ENCODE measurements at regions not wholly inside any gene's neighbourhood (a gene's known extent, or its start where the extent isn't known, plus 50 kb on each side); places are given as distances from the start of the nearest gene placed in this dataset.

DNA sequence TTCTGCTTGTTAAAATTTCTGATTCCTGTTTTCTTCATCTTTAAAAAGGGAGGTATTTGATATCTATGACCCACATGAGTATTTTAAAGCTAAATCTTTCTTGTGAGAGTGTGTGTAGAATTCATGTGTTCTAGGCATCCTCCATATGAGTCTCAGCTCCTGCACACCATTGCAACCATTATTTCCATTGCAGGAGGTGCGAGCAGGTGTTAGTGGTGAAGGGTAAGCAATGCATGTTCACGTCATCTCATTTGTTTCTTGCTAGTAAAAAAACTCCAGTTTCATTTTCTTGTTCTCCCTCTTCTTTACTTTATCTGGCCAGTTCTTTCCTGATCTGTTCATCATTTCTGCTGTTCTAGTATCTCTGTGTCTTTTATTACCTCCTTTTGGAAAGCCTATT is 100.5 kb downstream of the ADRA2A start:
- no peaks in the 10 kb centered on the region; the same call in 2 of the 3 replicates for H3K9me3 Mint-ChIP-seq
- Histone ChIP-seq H2AFZ (no peak overlapping the region), H3K27me3 (ENCODE audit: insufficient read depth) (no peaks in the 10 kb centered on the region), H3K4me2 (no peak overlapping the region), H3K4me1 (ENCODE audit: insufficient read depth) (no peaks in the 10 kb centered on the region), H3K4me3 (no peak overlapping the region), H3F3A (replicated peaks; ENCODE audit: low read depth) (no peaks in the 10 kb centered on the region), H3K36me3 (ENCODE audit: insufficient read depth) (no peaks in the 10 kb centered on the region), H3K79me2 (replicated peaks; ENCODE audit: insufficient read depth) (no peaks in the 10 kb centered on the region), H3K9me2 (ENCODE audit: insufficient read depth) (peaks cover 12% of the 10 kb centered on the region; the same call in 1 of the 2 replicates), H4K20me1 (replicated peaks; ENCODE audit: insufficient read depth) (no peaks in the 10 kb centered on the region), H3K27ac (ENCODE audit: low read depth) (no peak overlapping the region)
- no peaks in the 10 kb centered on the region for H3K27me3 Mint-ChIP-seq (ENCODE audit: insufficient read depth, low read depth, poor library complexity)
- H3K4me1 Mint-ChIP-seq = no peaks in the 10 kb centered on the region
- H3K4me3 Mint-ChIP-seq = no peak overlapping the region
- ATAC-seq (no peak), DNase-seq (ENCODE audit: low spot score) (no peak)
- no peak overlapping the region for H3K27ac Mint-ChIP-seq
- no peak for TF ChIP-seq CREB1 (CRISPR knock-in tag; IDR thresholded peaks at IDR 0.05; ENCODE audit: low read depth)
- TF ChIP-seq, protein P1, sequence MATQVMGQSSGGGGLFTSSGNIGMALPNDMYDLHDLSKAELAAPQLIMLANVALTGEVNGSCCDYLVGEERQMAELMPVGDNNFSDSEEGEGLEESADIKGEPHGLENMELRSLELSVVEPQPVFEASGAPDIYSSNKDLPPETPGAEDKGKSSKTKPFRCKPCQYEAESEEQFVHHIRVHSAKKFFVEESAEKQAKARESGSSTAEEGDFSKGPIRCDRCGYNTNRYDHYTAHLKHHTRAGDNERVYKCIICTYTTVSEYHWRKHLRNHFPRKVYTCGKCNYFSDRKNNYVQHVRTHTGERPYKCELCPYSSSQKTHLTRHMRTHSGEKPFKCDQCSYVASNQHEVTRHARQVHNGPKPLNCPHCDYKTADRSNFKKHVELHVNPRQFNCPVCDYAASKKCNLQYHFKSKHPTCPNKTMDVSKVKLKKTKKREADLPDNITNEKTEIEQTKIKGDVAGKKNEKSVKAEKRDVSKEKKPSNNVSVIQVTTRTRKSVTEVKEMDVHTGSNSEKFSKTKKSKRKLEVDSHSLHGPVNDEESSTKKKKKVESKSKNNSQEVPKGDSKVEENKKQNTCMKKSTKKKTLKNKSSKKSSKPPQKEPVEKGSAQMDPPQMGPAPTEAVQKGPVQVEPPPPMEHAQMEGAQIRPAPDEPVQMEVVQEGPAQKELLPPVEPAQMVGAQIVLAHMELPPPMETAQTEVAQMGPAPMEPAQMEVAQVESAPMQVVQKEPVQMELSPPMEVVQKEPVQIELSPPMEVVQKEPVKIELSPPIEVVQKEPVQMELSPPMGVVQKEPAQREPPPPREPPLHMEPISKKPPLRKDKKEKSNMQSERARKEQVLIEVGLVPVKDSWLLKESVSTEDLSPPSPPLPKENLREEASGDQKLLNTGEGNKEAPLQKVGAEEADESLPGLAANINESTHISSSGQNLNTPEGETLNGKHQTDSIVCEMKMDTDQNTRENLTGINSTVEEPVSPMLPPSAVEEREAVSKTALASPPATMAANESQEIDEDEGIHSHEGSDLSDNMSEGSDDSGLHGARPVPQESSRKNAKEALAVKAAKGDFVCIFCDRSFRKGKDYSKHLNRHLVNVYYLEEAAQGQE (IDR thresholded peaks at IDR 0.05; ENCODE audit: unreplicated experiment) = no peak
- no peak for TF ChIP-seq NANOG (IDR thresholded peaks at IDR 0.05; ENCODE audit: borderline replicate concordance)
- no peak for TF ChIP-seq ZNF331 (CRISPR knock-in tag; IDR thresholded peaks at IDR 0.05; ENCODE audit: low read depth)
- no peak for TF ChIP-seq STAT1 (IDR thresholded peaks at IDR 0.05; ENCODE audit: unreplicated experiment)
- TF ChIP-seq, protein P2, sequence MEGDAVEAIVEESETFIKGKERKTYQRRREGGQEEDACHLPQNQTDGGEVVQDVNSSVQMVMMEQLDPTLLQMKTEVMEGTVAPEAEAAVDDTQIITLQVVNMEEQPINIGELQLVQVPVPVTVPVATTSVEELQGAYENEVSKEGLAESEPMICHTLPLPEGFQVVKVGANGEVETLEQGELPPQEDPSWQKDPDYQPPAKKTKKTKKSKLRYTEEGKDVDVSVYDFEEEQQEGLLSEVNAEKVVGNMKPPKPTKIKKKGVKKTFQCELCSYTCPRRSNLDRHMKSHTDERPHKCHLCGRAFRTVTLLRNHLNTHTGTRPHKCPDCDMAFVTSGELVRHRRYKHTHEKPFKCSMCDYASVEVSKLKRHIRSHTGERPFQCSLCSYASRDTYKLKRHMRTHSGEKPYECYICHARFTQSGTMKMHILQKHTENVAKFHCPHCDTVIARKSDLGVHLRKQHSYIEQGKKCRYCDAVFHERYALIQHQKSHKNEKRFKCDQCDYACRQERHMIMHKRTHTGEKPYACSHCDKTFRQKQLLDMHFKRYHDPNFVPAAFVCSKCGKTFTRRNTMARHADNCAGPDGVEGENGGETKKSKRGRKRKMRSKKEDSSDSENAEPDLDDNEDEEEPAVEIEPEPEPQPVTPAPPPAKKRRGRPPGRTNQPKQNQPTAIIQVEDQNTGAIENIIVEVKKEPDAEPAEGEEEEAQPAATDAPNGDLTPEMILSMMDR (conservative IDR thresholded peaks at IDR 0.05; ENCODE audit: low read depth in 2 of 2) = no peak
- H3K36me3 Mint-ChIP-seq (ENCODE audit: low read depth) = no peaks in the 10 kb centered on the region

DNA sequence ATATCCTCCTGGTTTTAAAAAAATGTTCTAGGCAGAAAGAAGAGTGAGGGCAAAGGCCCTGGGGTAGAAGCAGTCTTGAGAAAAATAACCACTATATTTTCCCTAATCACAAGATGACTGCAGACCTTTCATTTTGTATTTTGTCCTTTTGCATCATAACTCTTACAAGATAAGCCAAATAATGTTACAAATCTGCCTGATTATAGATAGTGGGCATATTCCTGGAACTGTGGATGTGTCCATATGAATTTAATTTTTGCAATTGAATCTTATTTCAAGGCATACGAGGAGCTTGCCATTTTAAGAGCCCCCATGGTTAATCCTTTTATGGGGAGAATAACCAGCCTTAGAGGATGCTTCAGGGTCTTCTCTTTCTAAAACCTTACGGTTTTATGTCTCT is 102.7 kb downstream of the ADRA2A start:
- DNase-seq (ENCODE audit: low spot score) (no peak), ATAC-seq (no peak)
- no peak overlapping the region for H3K4me3 ChIP-seq
- no peak overlapping the region for H3K27ac ChIP-seq (ENCODE audit: low read depth)
- H3K79me2 ChIP-seq (replicated peaks; ENCODE audit: insufficient read depth) = no peaks in the 10 kb centered on the region
- no peak overlapping the region for H2AFZ ChIP-seq
- H3K4me3 Mint-ChIP-seq = no peak overlapping the region
- no peak overlapping the region for H3K27ac Mint-ChIP-seq
- H3K27me3 ChIP-seq (ENCODE audit: insufficient read depth) = no peaks in the 10 kb centered on the region
- no peak overlapping the region for H3K4me2 ChIP-seq
- H3F3A ChIP-seq (replicated peaks; ENCODE audit: low read depth) = no peaks in the 10 kb centered on the region
- no peaks in the 10 kb centered on the region for H3K36me3 ChIP-seq (ENCODE audit: insufficient read depth)
- no peaks in the 10 kb centered on the region for H3K4me1 Mint-ChIP-seq
- H3K9me3 Mint-ChIP-seq = peaks cover 5% of the 10 kb centered on the region; the same call in 1 of the 3 replicates
- no peaks in the 10 kb centered on the region for H3K4me1 ChIP-seq (ENCODE audit: insufficient read depth)
- no peaks in the 10 kb centered on the region for H3K27me3 Mint-ChIP-seq (ENCODE audit: insufficient read depth, low read depth, poor library complexity)
- no peaks in the 10 kb centered on the region for H4K20me1 ChIP-seq (replicated peaks; ENCODE audit: insufficient read depth)
- no peaks in the 10 kb centered on the region for H3K36me3 Mint-ChIP-seq (ENCODE audit: low read depth)
- H3K9me2 ChIP-seq (ENCODE audit: insufficient read depth) = peaks cover 12% of the 10 kb centered on the region; the same call in 1 of the 2 replicates
- TF ChIP-seq, protein P2 (conservative IDR thresholded peaks at IDR 0.05; ENCODE audit: low read depth in 2 of 2) = no peak
- TF ChIP-seq, protein P3, sequence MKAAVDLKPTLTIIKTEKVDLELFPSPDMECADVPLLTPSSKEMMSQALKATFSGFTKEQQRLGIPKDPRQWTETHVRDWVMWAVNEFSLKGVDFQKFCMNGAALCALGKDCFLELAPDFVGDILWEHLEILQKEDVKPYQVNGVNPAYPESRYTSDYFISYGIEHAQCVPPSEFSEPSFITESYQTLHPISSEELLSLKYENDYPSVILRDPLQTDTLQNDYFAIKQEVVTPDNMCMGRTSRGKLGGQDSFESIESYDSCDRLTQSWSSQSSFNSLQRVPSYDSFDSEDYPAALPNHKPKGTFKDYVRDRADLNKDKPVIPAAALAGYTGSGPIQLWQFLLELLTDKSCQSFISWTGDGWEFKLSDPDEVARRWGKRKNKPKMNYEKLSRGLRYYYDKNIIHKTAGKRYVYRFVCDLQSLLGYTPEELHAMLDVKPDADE (IDR thresholded peaks at IDR 0.05) = no peak
- TF ChIP-seq ZNF331 (CRISPR knock-in tag; IDR thresholded peaks at IDR 0.05; ENCODE audit: low read depth) (no peak), JUNB (IDR thresholded peaks at IDR 0.05; ENCODE audit: unreplicated experiment) (no peak), STAT1 (IDR thresholded peaks at IDR 0.05; ENCODE audit: unreplicated experiment) (no peak), EZH2 (IDR thresholded peaks at IDR 0.05; ENCODE audit: low read depth, unreplicated experiment) (no peak), CREB1 (CRISPR knock-in tag; IDR thresholded peaks at IDR 0.05; ENCODE audit: low read depth) (no peak), NANOG (IDR thresholded peaks at IDR 0.05; ENCODE audit: borderline replicate concordance) (no peak), POLR2AphosphoS5 (IDR thresholded peaks at IDR 0.05; ENCODE audit: low read depth) (no peak), EZH2phosphoT487 (IDR thresholded peaks at IDR 0.05; ENCODE audit: unreplicated experiment) (no peak), ZNF114 (CRISPR knock-in tag; IDR thresholded peaks at IDR 0.05) (no peak)
- TF ChIP-seq, protein P1 (IDR thresholded peaks at IDR 0.05; ENCODE audit: unreplicated experiment) = no peak
